BJ (cell line): ENCODE measurements at regions not wholly inside any gene's neighbourhood (a gene's known extent, or its start where the extent isn't known, plus 50 kb on each side); places are given as distances from the start of the nearest gene placed in this dataset.
A peak's percentile ranks its signal among the peaks of the same experiment; 100 is the strongest.

Experiments used
- CTCF ChIA-PET: fragments of 350-600 bp; formaldehyde crosslinking; extraction: SDS; loops from one replicate; lab custom pipeline; 2021; ENCODE audit warnings: antibody characterized with exemption, inconsistent platforms; lab: Yijun Ruan, JAX
- POLR2A ChIA-PET: fragments of 300-600 bp; sonication (Branson Sonifier 250); formaldehyde crosslinking; extraction: SDS; loops from one replicate; lab custom pipeline; 2021; ENCODE audit warnings: antibody characterized with exemption; lab: Charles Lee
- DNase-seq: peaks from one replicate; pipeline ENCODE4 v3.0.0-alpha.2; 2011; ENCODE audit warnings: low read depth
- H3K27me3 ChIP-seq: 2 replicates; pipeline ENCODE4 v1.6.0; 2011; ENCODE audit warnings: low read length; ENCODE audit not compliant: control insufficient read depth, insufficient read depth
- H3K36me3 ChIP-seq: 2 replicates; pipeline ENCODE4 v1.5.1; 2011; ENCODE audit warnings: low read length; ENCODE audit not compliant: control insufficient read depth, insufficient read depth
- H3K4me3 ChIP-seq: 2 replicates; pipeline ENCODE4 v1.5.1; 2011; ENCODE audit warnings: low read depth, mild to moderate bottlenecking, control low read depth, low read length
- CTCF ChIP-seq: IDR thresholded peaks from 2 replicates; pipeline ENCODE4 v1.5.1; 2011; ENCODE audit warnings: low read depth, mild to moderate bottlenecking, control low read depth, inconsistent platforms, low read length, moderate library complexity; ENCODE audit not compliant: insufficient read depth

- DNase-seq: peak; percentile 4
- H3K27me3 ChIP-seq: no peaks in the 10 kb centered on the region; the same call in 1 of the 2 replicates
- H3K4me3 ChIP-seq: no peak overlapping the region
- ChIA-PET CTCF (interaction anchor here (0.9 to 1.3 kb wide), 3 partner anchors 14 to 67 kb away, joined by 3 read pairs; no protein-coding TSS in a partner anchor), POLR2A (no interaction called here)
- no peak for TF ChIP-seq CTCF
- no peaks in the 10 kb centered on the region for H3K36me3 ChIP-seq
Observed at GRCh38 chr3:64417816-64418215, 192.6 kb upstream of the PRICKLE2 start.

- no peak for TF ChIP-seq CTCF
- Histone ChIP-seq H3K36me3 (no peaks in the 10 kb centered on the region), H3K27me3 (no peaks in the 10 kb centered on the region; the same call in 1 of the 2 replicates), H3K4me3 (no peak overlapping the region)
- ChIA-PET CTCF (interaction anchor here (1.2 to 2.2 kb wide), 2 partner anchors 9 to 13 kb away, joined by 3 to 6 read pairs; no protein-coding TSS in a partner anchor), POLR2A (no interaction called here)
- DNase-seq: no peak
Observed at GRCh38 chr3:64414043-64414442, 188.8 kb upstream of the PRICKLE2 start.

GRCh38 chr3:64411101-64411500 is 185.8 kb upstream of the PRICKLE2 start:
- no peaks in the 10 kb centered on the region for H3K36me3 ChIP-seq
- DNase-seq: no peak
- TF ChIP-seq CTCF: no peak
- no peaks in the 10 kb centered on the region; the same call in 1 of the 2 replicates for H3K27me3 ChIP-seq
- CTCF ChIA-PET: interaction anchor here (2.4 kb wide), 1 partner anchor 380 kb away, joined by 7 read pairs; no protein-coding TSS in a partner anchor
- POLR2A ChIA-PET: no interaction called here
- no peak overlapping the region for H3K4me3 ChIP-seq

- POLR2A ChIA-PET: no interaction called here
- no peak overlapping the region for H3K4me3 ChIP-seq
- CTCF ChIA-PET: interaction anchor here (0.6 to 2.5 kb wide), 2 partner anchors 10 to 73 kb away, joined by 3 to 13 read pairs; no protein-coding TSS in a partner anchor
- no peak for DNase-seq
- TF ChIP-seq CTCF: no peak
- H3K27me3 ChIP-seq: no peaks in the 10 kb centered on the region; the same call in none of the 2 replicates
- no peaks in the 10 kb centered on the region for H3K36me3 ChIP-seq
Observed at GRCh38 chr3:64410226-64410625, 185.0 kb upstream of the PRICKLE2 start.

GRCh38 chr3:64408770-64409169 is 183.5 kb upstream of the PRICKLE2 start:
- Histone ChIP-seq H3K27me3 (no peaks in the 10 kb centered on the region; the same call in none of the 2 replicates), H3K4me3 (no peak overlapping the region), H3K36me3 (no peaks in the 10 kb centered on the region)
- no peak for DNase-seq
- CTCF ChIA-PET: interaction anchor here (0.7 to 2.5 kb wide), 3 partner anchors 8 to 378 kb away, joined by 3 to 13 read pairs (median 3); no protein-coding TSS in a partner anchor
- TF ChIP-seq CTCF: no peak
- POLR2A ChIA-PET: no interaction called here
